ENCODE measurements at regions not wholly inside any gene's neighbourhood (a gene's known extent, or its start where the extent isn't known, plus 50 kb on each side); places are given as distances from the start of the nearest gene placed in this dataset.

DNA sequence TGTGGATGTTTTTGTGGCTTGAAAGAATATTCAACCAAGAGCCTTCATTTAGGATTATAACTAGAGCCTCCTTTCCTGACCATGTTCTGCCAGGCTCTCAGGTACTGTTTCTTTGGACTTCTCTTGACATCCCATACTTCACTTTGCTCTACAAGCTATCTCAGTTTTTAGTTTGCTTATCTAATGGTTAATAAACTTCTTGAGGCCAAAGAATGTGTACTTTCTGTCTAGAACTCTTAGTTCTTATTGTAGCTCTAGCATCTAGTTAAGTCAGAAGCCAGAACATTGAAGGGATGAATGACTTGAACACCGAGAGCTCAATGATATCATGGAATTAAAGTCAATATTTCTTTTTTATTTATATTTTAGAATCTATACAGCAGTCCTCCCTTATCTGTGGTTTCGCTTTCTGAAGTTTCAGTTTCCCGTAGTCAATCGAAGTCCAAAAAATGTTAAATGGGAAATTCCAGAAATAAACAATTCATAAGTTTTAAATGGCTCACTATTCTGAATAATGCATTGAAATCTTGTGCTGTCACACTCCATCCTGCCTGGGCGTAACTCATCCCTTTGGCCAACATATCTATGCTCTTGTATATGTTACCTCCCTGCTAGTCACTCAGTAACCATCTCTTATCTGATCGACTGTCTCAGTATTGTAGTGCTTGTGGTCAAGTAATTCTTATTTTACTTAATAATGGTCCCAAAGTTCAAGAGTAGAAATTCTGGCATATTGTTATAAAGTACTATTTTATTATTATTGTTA lies 368.6 kb upstream of the RBMS3 start:
- Histone ChIP-seq H3K4me3 (ENCODE audit: low read depth, low read length) (peak overlapping the region; percentile 5), H3K27me3 (ENCODE audit: control insufficient read depth, insufficient read depth, low read length) (no peaks in the 10 kb centered on the region), H3K27ac (ENCODE audit: low read depth, low read length) (no peak overlapping the region), H3K9me3 (ENCODE audit: control insufficient read depth, insufficient read depth, low read length) (no peaks in the 10 kb centered on the region)
- ChIA-PET CTCF (interaction anchor here (1.0 kb wide), 1 partner anchor 56 kb away, joined by 3 read pairs; no protein-coding TSS in a partner anchor), POLR2A (no interaction called here)
- DNase-seq (ENCODE audit: low read depth, low spot score), result no peak
- TF ChIP-seq, protein P1, sequence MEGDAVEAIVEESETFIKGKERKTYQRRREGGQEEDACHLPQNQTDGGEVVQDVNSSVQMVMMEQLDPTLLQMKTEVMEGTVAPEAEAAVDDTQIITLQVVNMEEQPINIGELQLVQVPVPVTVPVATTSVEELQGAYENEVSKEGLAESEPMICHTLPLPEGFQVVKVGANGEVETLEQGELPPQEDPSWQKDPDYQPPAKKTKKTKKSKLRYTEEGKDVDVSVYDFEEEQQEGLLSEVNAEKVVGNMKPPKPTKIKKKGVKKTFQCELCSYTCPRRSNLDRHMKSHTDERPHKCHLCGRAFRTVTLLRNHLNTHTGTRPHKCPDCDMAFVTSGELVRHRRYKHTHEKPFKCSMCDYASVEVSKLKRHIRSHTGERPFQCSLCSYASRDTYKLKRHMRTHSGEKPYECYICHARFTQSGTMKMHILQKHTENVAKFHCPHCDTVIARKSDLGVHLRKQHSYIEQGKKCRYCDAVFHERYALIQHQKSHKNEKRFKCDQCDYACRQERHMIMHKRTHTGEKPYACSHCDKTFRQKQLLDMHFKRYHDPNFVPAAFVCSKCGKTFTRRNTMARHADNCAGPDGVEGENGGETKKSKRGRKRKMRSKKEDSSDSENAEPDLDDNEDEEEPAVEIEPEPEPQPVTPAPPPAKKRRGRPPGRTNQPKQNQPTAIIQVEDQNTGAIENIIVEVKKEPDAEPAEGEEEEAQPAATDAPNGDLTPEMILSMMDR (IDR thresholded peaks at IDR 0.05; ENCODE audit: low read depth, low read length), result no peak

DNA sequence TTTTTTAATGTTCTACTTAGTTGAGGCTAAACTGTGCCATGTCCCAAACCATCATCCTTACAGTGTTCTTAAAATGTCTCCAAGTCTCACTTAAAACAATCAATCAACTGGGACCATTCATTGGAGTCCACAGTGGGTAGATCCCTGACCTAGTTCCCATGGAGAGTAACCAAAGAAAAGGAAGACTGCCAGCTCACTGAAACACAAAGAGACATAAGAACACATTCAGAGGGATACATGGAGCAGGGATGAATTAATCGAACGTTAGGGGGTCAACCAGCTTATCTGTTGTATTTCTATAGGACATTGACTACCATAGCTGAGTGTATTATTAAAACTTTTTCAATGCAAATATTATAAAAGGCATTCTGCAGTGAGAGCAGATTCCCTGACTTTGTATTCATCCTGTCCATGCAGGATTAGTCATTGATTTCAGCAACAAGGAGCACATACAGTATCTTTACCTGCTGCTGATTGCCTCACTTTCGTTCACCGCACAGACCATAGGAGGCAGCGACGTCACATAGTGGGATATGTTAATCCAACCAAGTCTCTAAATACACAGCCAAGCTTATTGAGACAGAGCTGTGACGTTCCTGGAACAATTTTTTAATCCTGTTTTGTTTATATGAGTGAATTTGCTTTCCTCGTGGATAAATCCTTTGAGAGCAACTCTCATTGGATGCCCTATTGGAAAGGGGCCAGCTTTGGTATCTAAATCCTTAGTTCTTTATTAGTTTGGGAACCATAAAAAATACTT lies 364.9 kb upstream of the RBMS3 start:
- Histone ChIP-seq H3K27ac (ENCODE audit: low read depth, low read length) (no peak overlapping the region), H3K4me3 (ENCODE audit: low read depth, low read length) (peak overlapping the region; percentile 48; the same call in 1 of the 2 replicates), H3K27me3 (ENCODE audit: control insufficient read depth, insufficient read depth, low read length) (no peaks in the 10 kb centered on the region), H3K9me3 (ENCODE audit: control insufficient read depth, insufficient read depth, low read length) (no peaks in the 10 kb centered on the region)
- TF ChIP-seq, protein P1 (IDR thresholded peaks at IDR 0.05; ENCODE audit: low read depth, low read length), result peak; percentile 36
- POLR2A ChIA-PET, result no interaction called here
- DNase-seq (ENCODE audit: low read depth, low spot score), result peak; percentile 61
- CTCF ChIA-PET, result interaction anchor here (0.6 to 1.7 kb wide), 14 partner anchors 62 to 1112 kb away, joined by 3 to 10 read pairs (median 3); partner anchors contain the start of gene RBMS3

DNA sequence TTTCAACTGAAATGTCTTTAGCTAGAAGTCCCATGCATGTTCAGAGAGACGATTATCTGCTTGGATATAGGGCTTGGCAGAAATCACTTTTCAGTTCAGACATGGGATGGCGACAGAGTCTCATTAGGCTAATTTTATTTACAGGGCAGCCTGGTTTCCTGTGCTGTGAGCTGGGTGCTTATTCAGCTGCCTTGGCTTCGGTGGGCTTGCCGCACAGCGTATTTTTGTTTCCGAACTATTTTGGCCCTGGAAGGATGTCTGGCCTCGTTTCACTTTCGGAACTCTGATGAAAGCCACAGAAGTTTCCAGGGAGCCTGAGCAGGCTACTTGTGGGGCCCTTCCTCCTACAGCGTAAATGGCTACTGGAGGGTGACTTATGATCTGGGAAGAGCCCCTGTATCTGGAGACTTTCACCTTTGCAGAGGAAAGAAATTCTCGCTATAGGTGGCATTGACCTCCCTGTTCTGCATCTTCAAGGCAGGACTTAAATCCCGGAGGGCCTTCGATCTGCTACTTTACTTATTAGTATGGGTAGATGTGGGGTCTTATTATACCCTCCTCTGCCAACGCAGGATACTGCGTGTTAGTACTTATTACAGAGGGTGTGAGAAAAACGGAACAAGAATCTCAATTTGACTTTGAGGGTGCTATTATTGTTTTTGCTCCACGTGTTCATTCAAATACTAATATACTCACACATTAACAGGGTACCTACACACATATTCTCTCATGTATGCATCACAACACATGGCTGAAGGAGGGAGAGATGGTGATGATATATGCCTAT lies 364.0 kb upstream of the RBMS3 start:
- Histone ChIP-seq H3K4me3 (ENCODE audit: low read depth, low read length) (peak overlapping the region; percentile 48), H3K27me3 (ENCODE audit: control insufficient read depth, insufficient read depth, low read length) (no peaks in the 10 kb centered on the region), H3K27ac (ENCODE audit: low read depth, low read length) (peak overlapping the region; percentile 47), H3K9me3 (ENCODE audit: control insufficient read depth, insufficient read depth, low read length) (no peaks in the 10 kb centered on the region)
- ChIA-PET POLR2A (no interaction called here), CTCF (interaction anchor here (0.6 to 1.7 kb wide), 12 partner anchors 63 to 1066 kb away, joined by 3 to 12 read pairs (median 4); partner anchors contain the start of gene RBMS3)
- peak; percentile 32 for DNase-seq (ENCODE audit: low read depth, low spot score)
- TF ChIP-seq, protein P1 (IDR thresholded peaks at IDR 0.05; ENCODE audit: low read depth, low read length), result peak; percentile 49

DNA sequence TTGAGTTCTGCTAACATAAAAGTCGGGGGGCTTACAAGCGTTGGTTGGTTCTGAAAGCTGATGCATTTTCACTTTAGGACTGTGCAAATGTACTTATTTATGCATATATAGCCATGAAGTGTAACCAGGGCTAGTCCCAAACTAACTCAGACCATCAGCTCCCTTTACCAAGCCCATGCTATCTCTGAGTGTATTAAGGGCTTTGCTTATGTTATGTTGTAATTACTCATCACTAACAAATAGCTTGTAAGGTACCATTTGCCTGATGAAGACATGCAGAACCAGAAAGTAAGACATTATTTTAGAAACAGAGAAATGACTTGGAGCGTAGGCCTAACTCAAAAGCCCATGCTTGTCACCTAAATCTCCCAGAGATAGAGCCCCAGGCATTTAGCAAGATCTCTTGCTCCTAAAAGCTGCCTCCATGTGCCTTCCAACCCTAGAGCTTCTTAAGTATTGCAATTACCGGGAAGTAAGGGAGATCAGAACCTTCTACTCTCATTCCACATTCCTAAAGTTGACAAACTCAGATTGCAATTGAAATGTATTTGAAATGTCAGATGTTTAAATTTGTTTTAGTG lies 362.9 kb upstream of the RBMS3 start:
- no peaks in the 10 kb centered on the region for H3K27me3 ChIP-seq (ENCODE audit: control insufficient read depth, insufficient read depth, low read length)
- CTCF ChIA-PET, result interaction anchor here (0.7 kb wide), 1 partner anchor 1281 kb away, joined by 4 read pairs; no protein-coding TSS in a partner anchor
- TF ChIP-seq, protein P1 (IDR thresholded peaks at IDR 0.05; ENCODE audit: low read depth, low read length), result no peak
- no peaks in the 10 kb centered on the region for H3K9me3 ChIP-seq (ENCODE audit: control insufficient read depth, insufficient read depth, low read length)
- H3K4me3 ChIP-seq (ENCODE audit: low read depth, low read length), result no peak overlapping the region
- POLR2A ChIA-PET, result no interaction called here
- no peak overlapping the region for H3K27ac ChIP-seq (ENCODE audit: low read depth, low read length)
- no peak for DNase-seq (ENCODE audit: low read depth, low spot score)
